Liver (tissue), 7 donors: ENCODE measurements at regions not wholly inside any gene's neighbourhood (a gene's known extent, or its start where the extent isn't known, plus 50 kb on each side); places are given as distances from the start of the nearest gene placed in this dataset.

Experiments used
- DNase-seq: peaks from one replicate; pipeline ENCODE4 v3.0.0-alpha.2; 2017; ENCODE audit warnings: low spot score
- H3K27ac ChIP-seq, 2 donors: one replicate each; pipeline ENCODE4 v1.7.0; 2013; ENCODE audit warnings: inconsistent platforms in 2 of 2, low read length in 2 of 2, control low read depth in 1 of 2, low read depth in 1 of 2, mild to moderate bottlenecking in 1 of 2
- H3K27me3 ChIP-seq, 4 donors: one replicate each; pipeline versions ENCODE4 v1.6.1 to v1.7.0; 2013; ENCODE audit warnings: low read length in 3 of 4, inconsistent platforms in 1 of 4, mild to moderate bottlenecking in 1 of 4, moderate library complexity in 1 of 4; ENCODE audit not compliant: control insufficient read depth in 4 of 4, insufficient read depth in 4 of 4
- H3K36me3 ChIP-seq, 4 donors: one replicate each; pipeline versions ENCODE4 v1.6.1 to v1.7.0; 2013; ENCODE audit warnings: low read length in 3 of 4, mild to moderate bottlenecking in 3 of 4, low read depth in 1 of 4, moderate library complexity in 1 of 4; ENCODE audit not compliant: control insufficient read depth in 4 of 4, insufficient read depth in 3 of 4
- H3K4me1 ChIP-seq, 4 donors: one replicate each; pipeline versions ENCODE4 v1.6.1 to v1.7.0; 2013; ENCODE audit warnings: low read length in 3 of 4, mild to moderate bottlenecking in 3 of 4, moderate library complexity in 1 of 4; ENCODE audit not compliant: control insufficient read depth in 4 of 4, insufficient read depth in 4 of 4
- H3K4me3 ChIP-seq, 3 donors: one replicate each; pipeline versions ENCODE4 v1.6.1 to v1.7.0; 2013; ENCODE audit warnings: low read length in 3 of 3, control low read depth in 1 of 3, low read depth in 1 of 3, mild to moderate bottlenecking in 1 of 3
- H3K9ac ChIP-seq, 2 donors: one replicate each; pipeline ENCODE4 v1.7.0; 2013; ENCODE audit warnings: low read length in 2 of 2, mild to moderate bottlenecking in 2 of 2, moderate library complexity in 2 of 2, control low read depth in 1 of 2, low read depth in 1 of 2
- H3K9me3 ChIP-seq, 4 donors: one replicate each; pipeline versions ENCODE4 v1.6.1 to v1.7.0; 2013; ENCODE audit warnings: low read length in 3 of 4; ENCODE audit not compliant: control insufficient read depth in 4 of 4
- EGR1 ChIP-seq, 2 donors: IDR thresholded peaks; 2 replicates each; pipeline ENCODE4 v1.6.1; 2016 to 2018; ENCODE audit warnings: antibody characterized with exemption in 2 of 2, low read depth in 2 of 2
- FOXA1 ChIP-seq: IDR thresholded peaks from 2 replicates; pipeline ENCODE4 v1.6.1; 2016; ENCODE audit warnings: antibody characterized with exemption
- FOXA2 ChIP-seq: IDR thresholded peaks from 2 replicates; pipeline ENCODE4 v1.6.1; 2016; ENCODE audit warnings: antibody characterized with exemption
- HNF4A ChIP-seq, 2 donors: conservative IDR thresholded peaks; 2 replicates each; pipeline ENCODE4 v1.6.1; 2016; ENCODE audit warnings: antibody characterized with exemption in 2 of 2, mild to moderate bottlenecking in 2 of 2
- HNF4G ChIP-seq: IDR thresholded peaks from 2 replicates; pipeline ENCODE4 v1.6.1; 2016; ENCODE audit warnings: antibody characterized with exemption
- JUND ChIP-seq, 2 donors: IDR thresholded peaks; 2 replicates each; pipeline ENCODE4 v1.6.1; 2016; ENCODE audit warnings: antibody characterized with exemption in 2 of 2
- MAX ChIP-seq: IDR thresholded peaks from 2 replicates; pipeline ENCODE4 v1.6.1; 2016; ENCODE audit warnings: antibody characterized with exemption
- NR2F2 ChIP-seq: IDR thresholded peaks from 2 replicates; pipeline ENCODE4 v1.6.1; 2016; ENCODE audit warnings: antibody characterized with exemption
- RAD21 ChIP-seq, 2 donors: IDR thresholded peaks; 2 replicates each; pipeline ENCODE4 v1.6.1; 2016; ENCODE audit warnings: antibody characterized with exemption in 2 of 2, mild to moderate bottlenecking in 2 of 2
- RXRA ChIP-seq, 2 donors: IDR thresholded peaks; 2 replicates each; pipeline ENCODE4 v1.6.1; 2017 to 2018; ENCODE audit warnings: antibody characterized with exemption in 2 of 2, mild to moderate bottlenecking in 1 of 2
- SP1 ChIP-seq: IDR thresholded peaks from 2 replicates; pipeline ENCODE4 v1.6.1; 2018; ENCODE audit warnings: antibody characterized with exemption, mild to moderate bottlenecking
- TAF1 ChIP-seq: conservative IDR thresholded peaks from 2 replicates; pipeline ENCODE4 v1.6.1; 2016; ENCODE audit warnings: antibody characterized with exemption, mild to moderate bottlenecking
- YY1 ChIP-seq: IDR thresholded peaks from 2 replicates; pipeline ENCODE4 v1.6.1; 2016; ENCODE audit warnings: antibody characterized with exemption, mild to moderate bottlenecking
- ZBTB33 ChIP-seq: IDR thresholded peaks from 2 replicates; pipeline ENCODE4 v1.6.1; 2016; ENCODE audit warnings: antibody characterized with exemption
- WGBS: extraction: QIAGEN DNeasy Blood & Tissue Kit; methylation state at CpG from one replicate; pipeline ENCODE4 v1.1.7; 2013; 5-methylcytosine and 5-hydroxymethylcytosine counted together
- TF ChIP-seq, protein P1 (sequence below): IDR thresholded peaks from 2 replicates; pipeline ENCODE4 v1.6.1; 2016; ENCODE audit warnings: antibody characterized with exemption, mild to moderate bottlenecking
- donor health status: healthy.
- donor health status: healthy.
- donor health status: healthy.
- donor health status: healthy.

- Histone ChIP-seq H3K4me1 (no peaks in the 10 kb centered on the region), H3K27ac (no peak overlapping the region), H3K27me3 (no peaks in the 10 kb centered on the region), H3K9me3 (no peaks in the 10 kb centered on the region), H3K9ac (no peak overlapping the region), H3K4me3 (no peak overlapping the region), H3K36me3 (no peaks in the 10 kb centered on the region)
- WGBS = 81% methylated on average over 8 of the region's 8 CpGs
- TF ChIP-seq FOXA2 (no peak), HNF4A (conservative IDR thresholded peaks at IDR 0.05) (no peak)
- no peak for DNase-seq
Observed at GRCh38 chr4:186013419-186014186, 55.4 kb upstream of the TLR3 start.

GRCh38 chr4:186015212-186015817, 53.6 kb upstream of the TLR3 start:
- no peak for TF ChIP-seq MAX
- peak; percentile 22 to 49 for TF ChIP-seq RAD21 (IDR thresholded peaks at IDR 0.05)
- H3K9ac ChIP-seq = no peak overlapping the region
- no peak for DNase-seq
- H3K9me3 ChIP-seq = no peaks in the 10 kb centered on the region
- no peak overlapping the region for H3K27ac ChIP-seq
- H3K27me3 ChIP-seq = no peaks in the 10 kb centered on the region
- no peaks in the 10 kb centered on the region for H3K36me3 ChIP-seq
- H3K4me3 ChIP-seq = no peak overlapping the region
- no peaks in the 10 kb centered on the region for H3K4me1 ChIP-seq
- WGBS = 88% methylated on average over 12 of the region's 12 CpGs

DNA sequence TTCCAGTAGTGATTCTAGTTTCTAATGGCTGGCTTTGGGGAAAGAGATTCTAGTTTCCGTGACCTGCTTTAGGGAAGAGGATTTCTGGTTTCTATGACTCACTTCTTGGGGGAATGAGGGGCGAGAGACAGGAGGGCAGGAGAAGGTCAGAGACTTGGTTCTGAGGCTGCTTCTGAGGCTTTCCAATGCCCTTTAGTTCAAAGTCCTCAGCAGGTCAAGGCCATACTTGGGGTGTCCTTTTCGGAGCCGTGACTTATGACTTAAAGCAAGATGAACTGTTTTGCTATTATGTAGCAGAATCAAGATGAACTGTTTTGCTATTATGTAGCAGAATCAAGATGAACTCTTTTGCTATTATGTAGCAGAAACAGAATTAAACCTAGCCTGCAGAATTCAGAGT, 52.2 kb upstream of the TLR3 start:
- TF ChIP-seq, protein P1, sequence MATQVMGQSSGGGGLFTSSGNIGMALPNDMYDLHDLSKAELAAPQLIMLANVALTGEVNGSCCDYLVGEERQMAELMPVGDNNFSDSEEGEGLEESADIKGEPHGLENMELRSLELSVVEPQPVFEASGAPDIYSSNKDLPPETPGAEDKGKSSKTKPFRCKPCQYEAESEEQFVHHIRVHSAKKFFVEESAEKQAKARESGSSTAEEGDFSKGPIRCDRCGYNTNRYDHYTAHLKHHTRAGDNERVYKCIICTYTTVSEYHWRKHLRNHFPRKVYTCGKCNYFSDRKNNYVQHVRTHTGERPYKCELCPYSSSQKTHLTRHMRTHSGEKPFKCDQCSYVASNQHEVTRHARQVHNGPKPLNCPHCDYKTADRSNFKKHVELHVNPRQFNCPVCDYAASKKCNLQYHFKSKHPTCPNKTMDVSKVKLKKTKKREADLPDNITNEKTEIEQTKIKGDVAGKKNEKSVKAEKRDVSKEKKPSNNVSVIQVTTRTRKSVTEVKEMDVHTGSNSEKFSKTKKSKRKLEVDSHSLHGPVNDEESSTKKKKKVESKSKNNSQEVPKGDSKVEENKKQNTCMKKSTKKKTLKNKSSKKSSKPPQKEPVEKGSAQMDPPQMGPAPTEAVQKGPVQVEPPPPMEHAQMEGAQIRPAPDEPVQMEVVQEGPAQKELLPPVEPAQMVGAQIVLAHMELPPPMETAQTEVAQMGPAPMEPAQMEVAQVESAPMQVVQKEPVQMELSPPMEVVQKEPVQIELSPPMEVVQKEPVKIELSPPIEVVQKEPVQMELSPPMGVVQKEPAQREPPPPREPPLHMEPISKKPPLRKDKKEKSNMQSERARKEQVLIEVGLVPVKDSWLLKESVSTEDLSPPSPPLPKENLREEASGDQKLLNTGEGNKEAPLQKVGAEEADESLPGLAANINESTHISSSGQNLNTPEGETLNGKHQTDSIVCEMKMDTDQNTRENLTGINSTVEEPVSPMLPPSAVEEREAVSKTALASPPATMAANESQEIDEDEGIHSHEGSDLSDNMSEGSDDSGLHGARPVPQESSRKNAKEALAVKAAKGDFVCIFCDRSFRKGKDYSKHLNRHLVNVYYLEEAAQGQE = no peak
- no peak for TF ChIP-seq ZBTB33
- TF ChIP-seq EGR1 (IDR thresholded peaks at IDR 0.05; ENCODE audit: low read depth in 2 of 2) = no peak
- no peak for TF ChIP-seq SP1
- TF ChIP-seq FOXA1 = no peak
- TF ChIP-seq HNF4G = no peak
- no peak for TF ChIP-seq YY1
- TF ChIP-seq NR2F2 = no peak
- no peak for TF ChIP-seq RAD21 (IDR thresholded peaks at IDR 0.05)
- TF ChIP-seq TAF1 = no peak
- TF ChIP-seq FOXA2 = no peak
- TF ChIP-seq JUND (IDR thresholded peaks at IDR 0.05) = no peak
- no peak for TF ChIP-seq RXRA (IDR thresholded peaks at IDR 0.05)
- H3K36me3 ChIP-seq = no peaks in the 10 kb centered on the region
- H3K4me3 ChIP-seq = no peak overlapping the region
- H3K9me3 ChIP-seq = no peaks in the 10 kb centered on the region
- no peak overlapping the region for H3K27ac ChIP-seq
- 94% methylated on average over 4 of the region's 4 CpGs for WGBS
- H3K27me3 ChIP-seq = no peaks in the 10 kb centered on the region
- no peak for DNase-seq
- H3K4me1 ChIP-seq = peaks cover 0 to 5% (median under 1%) of the 10 kb centered on the region in 4 donors
- no peak overlapping the region for H3K9ac ChIP-seq
